ENCODE measurements at regions not wholly inside any gene's neighbourhood (a gene's known extent, or its start where the extent isn't known, plus 50 kb on each side); places are given as distances from the start of the nearest gene placed in this dataset.

GRCh38 chr22:34160141-34160783, 240.0 kb upstream of the LARGE1 start:
- Histone ChIP-seq H3K36me3 (ENCODE audit: control insufficient read depth in 4 of 4, insufficient read depth in 3 of 4, low read depth in 1 of 4, low read length in 3 of 4) (no peaks in the 10 kb centered on the region), H3K9ac (ENCODE audit: low read depth in 1 of 2, low read length in 2 of 2) (no peak overlapping the region), H3K4me3 (ENCODE audit: low read depth in 1 of 3, low read length in 3 of 3) (no peak overlapping the region), H3K27ac (ENCODE audit: low read depth in 1 of 2, low read length in 2 of 2) (no peak overlapping the region), H3K4me1 (ENCODE audit: control insufficient read depth in 4 of 4, insufficient read depth in 4 of 4, low read length in 3 of 4) (no peaks in the 10 kb centered on the region), H3K27me3 (ENCODE audit: control insufficient read depth in 4 of 4, insufficient read depth in 4 of 4, low read length in 3 of 4) (peaks cover 0 to 3% (median 0%) of the 10 kb centered on the region in 4 donors), H3K9me3 (ENCODE audit: control insufficient read depth in 4 of 4, low read length in 3 of 4) (no peaks in the 10 kb centered on the region)
- DNase-seq (ENCODE audit: low spot score) = no peak
- TF ChIP-seq JUND (IDR thresholded peaks at IDR 0.05) (no peak), NR2F2 (IDR thresholded peaks at IDR 0.05) (no peak), EGR1 (IDR thresholded peaks at IDR 0.05; ENCODE audit: low read depth in 2 of 2) (no peak), HNF4G (IDR thresholded peaks at IDR 0.05) (no peak), TAF1 (conservative IDR thresholded peaks at IDR 0.05) (no peak), YY1 (IDR thresholded peaks at IDR 0.05) (no peak)
- 35% methylated on average over 4 of the region's 4 CpGs for WGBS

GRCh38 chr22:34161431-34162123, 241.3 kb upstream of the LARGE1 start:
- TF ChIP-seq TAF1 (conservative IDR thresholded peaks at IDR 0.05) (no peak), HNF4G (IDR thresholded peaks at IDR 0.05) (no peak), ATF3 (IDR thresholded peaks at IDR 0.05) (no peak), RAD21 (IDR thresholded peaks at IDR 0.05) (no peak)
- Histone ChIP-seq H3K36me3 (ENCODE audit: control insufficient read depth in 4 of 4, insufficient read depth in 3 of 4, low read depth in 1 of 4, low read length in 3 of 4) (no peaks in the 10 kb centered on the region), H3K27me3 (ENCODE audit: control insufficient read depth in 4 of 4, insufficient read depth in 4 of 4, low read length in 3 of 4) (peaks cover 0 to 3% (median 0%) of the 10 kb centered on the region in 4 donors), H3K4me1 (ENCODE audit: control insufficient read depth in 4 of 4, insufficient read depth in 4 of 4, low read length in 3 of 4) (no peaks in the 10 kb centered on the region), H3K27ac (ENCODE audit: low read depth in 1 of 2, low read length in 2 of 2) (no peak overlapping the region), H3K9me3 (ENCODE audit: control insufficient read depth in 4 of 4, low read length in 3 of 4) (no peaks in the 10 kb centered on the region), H3K4me3 (ENCODE audit: low read depth in 1 of 3, low read length in 3 of 3) (no peak overlapping the region), H3K9ac (ENCODE audit: low read depth in 1 of 2, low read length in 2 of 2) (no peak overlapping the region)
- WGBS = 35% methylated on average over 9 of the region's 9 CpGs
- no peak for DNase-seq (ENCODE audit: low spot score)

- DNase-seq (ENCODE audit: low spot score) = no peak
- H3K27ac ChIP-seq (ENCODE audit: low read depth in 1 of 2, low read length in 2 of 2) = no peak overlapping the region
- 45% methylated on average over 3 of the region's 3 CpGs for WGBS
- H3K9ac ChIP-seq (ENCODE audit: low read depth in 1 of 2, low read length in 2 of 2) = no peak overlapping the region
- TF ChIP-seq HNF4G (IDR thresholded peaks at IDR 0.05) = no peak
- TF ChIP-seq TAF1 (conservative IDR thresholded peaks at IDR 0.05) = no peak
- no peak for TF ChIP-seq REST (IDR thresholded peaks at IDR 0.05)
- TF ChIP-seq FOXA1 (IDR thresholded peaks at IDR 0.05) = no peak
- TF ChIP-seq HNF4A (conservative IDR thresholded peaks at IDR 0.05) = no peak
- TF ChIP-seq MAX (IDR thresholded peaks at IDR 0.05) = no peak
- no peak for TF ChIP-seq GABPA (IDR thresholded peaks at IDR 0.05 in 1 of 2, conservative IDR thresholded peaks at IDR 0.05 in 1 of 2)
- no peak for TF ChIP-seq JUND (IDR thresholded peaks at IDR 0.05)
- no peak for TF ChIP-seq EGR1 (IDR thresholded peaks at IDR 0.05; ENCODE audit: low read depth in 2 of 2)
- TF ChIP-seq SP1 (IDR thresholded peaks at IDR 0.05) = no peak
- TF ChIP-seq YY1 (IDR thresholded peaks at IDR 0.05) = no peak
- TF ChIP-seq ATF3 (IDR thresholded peaks at IDR 0.05) = no peak
- TF ChIP-seq ZBTB33 (IDR thresholded peaks at IDR 0.05) = no peak
- TF ChIP-seq CTCF (IDR thresholded peaks at IDR 0.05; ENCODE audit: low read depth, low read length, missing input control) = no peak
- no peak for TF ChIP-seq RAD21 (IDR thresholded peaks at IDR 0.05)
- no peak for TF ChIP-seq RXRA (IDR thresholded peaks at IDR 0.05)
- no peak for TF ChIP-seq NR2F2 (IDR thresholded peaks at IDR 0.05)
- TF ChIP-seq FOXA2 (IDR thresholded peaks at IDR 0.05) = no peak
- no peaks in the 10 kb centered on the region for H3K9me3 ChIP-seq (ENCODE audit: control insufficient read depth in 4 of 4, low read length in 3 of 4)
- no peaks in the 10 kb centered on the region for H3K4me1 ChIP-seq (ENCODE audit: control insufficient read depth in 4 of 4, insufficient read depth in 4 of 4, low read length in 3 of 4)
- H3K27me3 ChIP-seq (ENCODE audit: control insufficient read depth in 4 of 4, insufficient read depth in 4 of 4, low read length in 3 of 4) = no peaks in the 10 kb centered on the region
- H3K36me3 ChIP-seq (ENCODE audit: control insufficient read depth in 4 of 4, insufficient read depth in 3 of 4, low read depth in 1 of 4, low read length in 3 of 4) = no peaks in the 10 kb centered on the region
- no peak overlapping the region for H3K4me3 ChIP-seq (ENCODE audit: low read depth in 1 of 3, low read length in 3 of 3)
Measured at GRCh38 chr22:34198976-34199375, 278.7 kb upstream of the LARGE1 start.
